Kidney tubule cell (primary cell): ENCODE measurements at regions not wholly inside any gene's neighbourhood (a gene's known extent, or its start where the extent isn't known, plus 50 kb on each side); places are given as distances from the start of the nearest gene placed in this dataset.
"Not testable (repeated sequence)": the region's sequence is repeated elsewhere in the genome, so short reads cannot be mapped to it uniquely, and the experiment has no call there.

Experiments used
- DNase-seq: peaks from one replicate; pipeline ENCODE4 v3.0.0-alpha.2; 2018; ENCODE audit warnings: low spot score

DNA sequence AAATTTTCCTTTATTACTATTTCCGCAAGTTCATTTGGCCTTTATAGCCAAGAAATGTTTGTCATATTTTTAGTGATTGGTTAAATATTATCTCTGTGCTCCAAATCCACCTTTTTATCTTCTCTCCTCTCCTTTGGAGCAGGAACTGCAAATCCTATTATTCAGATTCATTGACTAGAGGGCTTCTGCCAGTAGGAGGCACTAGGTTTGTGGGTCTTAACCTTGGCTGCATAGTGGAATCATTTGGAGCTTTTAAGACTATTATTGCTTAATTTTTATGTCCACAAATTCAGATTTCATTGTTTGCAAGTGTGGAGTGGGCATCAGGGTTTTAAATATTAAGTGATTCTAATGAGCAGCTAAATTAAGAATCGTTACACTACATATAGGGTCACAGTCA, 75.3 kb upstream of the SYT10 start:
- DNase-seq, result no peak

- DNase-seq, result no peak
Measured at GRCh38 chr12:33519566-33519965, 79.9 kb upstream of the SYT10 start.

- not testable (repeated sequence) for DNase-seq
Measured at GRCh38 chr12:33520505-33521302, 81.1 kb upstream of the SYT10 start.

- DNase-seq, result no peak
Measured at GRCh38 chr12:33529031-33529430, 89.4 kb upstream of the SYT10 start.

DNA sequence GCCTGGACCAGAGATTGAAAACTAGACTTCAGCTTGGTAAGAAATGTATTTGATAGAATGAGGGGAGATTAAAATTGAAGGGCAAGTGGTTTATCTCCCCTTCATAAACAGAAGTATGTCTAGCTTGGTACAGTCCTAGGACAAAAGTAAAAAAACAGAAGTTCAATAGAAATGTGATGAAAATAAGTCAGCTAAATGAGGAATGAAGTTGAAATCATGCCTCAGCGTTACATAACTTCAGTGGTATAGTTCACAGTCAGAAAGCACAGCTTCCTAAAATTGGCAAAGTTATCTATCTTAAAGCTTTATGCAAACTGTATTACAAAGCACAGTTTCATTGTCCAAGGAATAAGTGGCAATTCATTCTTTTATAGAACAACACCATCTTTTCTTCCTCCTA, 90.2 kb upstream of the SYT10 start:
- DNase-seq, result no peak

DNA sequence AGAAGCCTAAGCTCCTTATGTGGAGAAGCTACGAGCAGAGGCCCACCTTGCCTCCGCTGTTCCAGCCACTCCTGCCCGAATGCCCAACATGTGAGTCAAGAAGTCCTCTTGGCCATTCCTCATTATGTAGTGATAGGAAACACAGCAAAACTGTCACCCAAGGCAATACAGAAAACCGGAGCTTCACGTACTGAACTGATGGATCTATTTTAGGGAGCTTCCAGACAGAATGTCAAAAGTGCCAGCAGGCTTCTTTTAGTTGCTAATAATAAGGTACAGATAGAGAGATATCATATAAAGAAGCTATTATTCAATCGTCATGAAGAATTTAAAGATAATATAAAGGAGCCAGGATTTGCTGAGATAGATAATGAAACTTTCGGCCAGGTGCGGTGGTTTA, 91.6 kb upstream of the SYT10 start:
- DNase-seq, result no peak

DNA sequence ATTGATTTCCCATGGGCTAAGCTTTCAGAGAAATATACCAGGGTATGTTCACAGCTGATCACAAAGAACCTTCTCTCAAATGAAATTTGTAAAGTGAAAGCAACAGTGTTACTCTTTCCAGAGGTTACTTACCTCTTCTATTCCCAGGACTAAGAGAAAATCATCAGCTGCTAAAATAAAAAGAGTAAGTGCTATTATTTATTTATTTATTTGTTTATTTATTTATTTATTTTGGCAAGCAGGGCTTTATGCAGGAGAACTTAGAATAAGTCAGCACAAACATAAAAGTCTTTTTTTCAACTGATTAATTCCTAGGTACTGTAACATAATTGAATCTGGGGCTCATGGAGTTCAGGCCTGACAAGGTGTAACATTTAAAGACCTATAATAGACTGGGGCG, 93.9 kb upstream of the SYT10 start:
- no peak for DNase-seq

DNA sequence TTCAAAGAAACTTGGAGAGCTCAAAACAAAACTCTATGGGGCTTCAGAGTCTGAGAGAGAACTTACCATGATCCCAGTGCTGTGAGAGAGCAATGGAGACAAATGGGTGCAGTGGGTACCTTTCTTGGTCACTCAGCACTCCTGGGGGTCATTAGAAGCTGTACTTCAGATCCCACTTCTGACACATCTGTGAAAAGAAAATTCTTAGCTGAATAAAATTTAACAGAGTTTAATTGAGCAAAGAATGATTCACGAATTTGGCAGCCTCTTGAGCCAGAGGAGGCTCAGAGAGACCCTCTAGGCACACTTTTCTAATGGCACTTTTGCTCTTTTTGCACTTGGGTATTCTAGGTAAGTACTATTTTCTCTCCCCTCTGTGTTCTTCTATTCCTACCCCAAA, 96.8 kb upstream of the SYT10 start:
- DNase-seq, result peak; percentile 54

- no peak for DNase-seq
Measured at GRCh38 chr12:33546004-33546403, 106.4 kb upstream of the SYT10 start.

DNA sequence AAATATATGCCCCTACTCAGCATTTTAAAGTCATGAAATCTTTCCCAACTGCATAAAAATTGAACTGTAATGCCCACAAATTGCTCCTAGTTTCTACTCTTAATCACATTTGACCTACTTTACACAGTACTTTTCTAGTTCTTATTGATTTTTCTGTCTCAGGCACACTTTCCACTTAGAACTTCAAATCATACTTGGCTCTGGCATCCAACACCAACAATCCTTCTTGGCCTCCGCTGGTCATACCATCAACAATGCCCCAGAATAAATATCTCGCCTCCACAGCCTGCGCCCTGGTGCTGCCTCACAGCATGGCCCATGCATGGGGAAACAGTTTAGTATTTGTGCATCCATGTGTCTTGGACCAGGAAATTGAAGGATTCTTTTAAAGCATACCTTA, 107.5 kb upstream of the SYT10 start:
- no peak for DNase-seq

DNA sequence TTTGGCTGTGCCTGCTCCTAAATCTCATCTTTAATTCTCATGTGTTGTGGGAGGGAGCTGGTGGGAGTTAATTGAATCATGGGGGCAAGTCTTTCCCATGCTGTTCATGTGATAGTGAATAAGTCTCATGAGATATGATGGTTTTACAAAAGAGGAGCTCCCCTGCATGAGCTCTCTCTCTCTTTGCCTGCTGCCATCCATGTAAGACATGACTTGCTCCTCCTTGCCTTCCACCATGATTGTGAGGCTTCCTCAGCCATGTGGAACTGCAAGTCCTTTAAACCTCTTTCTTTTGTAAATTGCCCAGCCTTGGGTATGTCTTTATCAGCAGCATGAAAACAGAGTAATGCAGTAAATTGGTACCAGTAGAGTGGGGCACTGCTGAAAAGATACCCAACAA, 110.6 kb upstream of the SYT10 start:
- not testable (repeated sequence) for DNase-seq

GRCh38 chr12:33551006-33551405, 111.4 kb upstream of the SYT10 start:
- DNase-seq, result no peak

DNA sequence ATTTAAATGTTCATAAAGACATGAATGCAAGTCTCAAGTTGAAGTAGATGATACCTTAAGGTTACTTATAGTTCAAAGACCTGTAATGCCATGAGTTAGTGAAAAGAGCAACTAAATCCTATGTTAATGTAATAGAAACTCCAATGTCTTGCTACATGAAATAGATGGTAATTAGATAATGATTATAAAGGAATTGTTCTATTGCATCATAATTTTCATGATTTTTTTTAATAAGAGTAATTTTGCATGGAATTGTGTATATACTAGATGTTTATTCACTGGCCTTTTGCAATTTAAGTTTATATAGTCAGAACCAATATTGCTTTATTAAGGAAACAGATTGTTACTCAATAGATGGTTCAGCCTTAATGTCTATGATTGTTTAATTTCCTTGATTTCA, 115.5 kb upstream of the SYT10 start:
- DNase-seq, result no peak

GRCh38 chr12:33560653-33561208, 121.1 kb upstream of the SYT10 start:
- no peak for DNase-seq

DNA sequence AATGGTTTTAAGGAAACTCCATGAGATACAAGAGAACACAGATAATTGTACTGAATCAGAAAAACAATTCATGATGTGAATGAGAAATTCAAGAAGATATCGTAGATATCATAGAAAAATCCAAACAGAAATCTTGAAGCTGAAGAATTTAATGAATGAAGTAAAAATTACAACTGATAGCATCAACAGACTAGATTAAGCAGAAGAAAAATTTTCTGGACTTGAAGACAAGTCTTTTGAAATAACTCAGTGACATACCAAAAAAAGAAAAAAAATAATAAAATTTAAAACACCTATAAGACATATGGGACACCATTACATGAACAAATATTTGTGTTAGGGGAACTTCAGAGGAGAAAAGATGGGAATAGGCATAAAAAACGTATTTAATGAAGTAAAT, 122.8 kb upstream of the SYT10 start:
- DNase-seq, result no peak

GRCh38 chr12:33566403-33566802, 126.8 kb upstream of the SYT10 start:
- DNase-seq, result no peak

GRCh38 chr12:33575346-33575745, 135.7 kb upstream of the SYT10 start:
- no peak for DNase-seq

DNA sequence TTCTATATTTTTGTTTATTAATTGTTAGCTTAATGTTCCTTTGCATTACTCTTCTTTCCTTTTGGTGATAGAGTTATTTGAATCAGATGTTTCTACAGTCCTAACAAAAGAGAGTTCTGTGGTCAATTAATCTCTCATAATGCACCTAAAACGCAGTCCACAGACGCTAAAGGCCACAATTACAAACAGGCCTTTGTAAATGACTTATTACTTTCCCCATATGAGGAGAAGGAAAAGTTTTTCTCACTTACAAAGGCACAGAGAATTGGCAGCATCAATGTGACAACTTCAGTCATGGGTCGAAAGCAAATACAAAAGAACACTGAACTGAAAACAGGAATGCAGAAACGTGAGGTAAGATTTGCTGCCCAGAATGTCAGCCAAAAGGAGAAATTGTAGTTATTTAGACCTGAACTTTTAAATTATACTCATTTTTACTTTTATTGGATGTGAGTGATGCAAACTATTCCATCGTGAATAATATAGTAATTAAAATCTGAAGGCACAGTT, 142.0 kb upstream of the SYT10 start:
- DNase-seq, result no peak

DNA sequence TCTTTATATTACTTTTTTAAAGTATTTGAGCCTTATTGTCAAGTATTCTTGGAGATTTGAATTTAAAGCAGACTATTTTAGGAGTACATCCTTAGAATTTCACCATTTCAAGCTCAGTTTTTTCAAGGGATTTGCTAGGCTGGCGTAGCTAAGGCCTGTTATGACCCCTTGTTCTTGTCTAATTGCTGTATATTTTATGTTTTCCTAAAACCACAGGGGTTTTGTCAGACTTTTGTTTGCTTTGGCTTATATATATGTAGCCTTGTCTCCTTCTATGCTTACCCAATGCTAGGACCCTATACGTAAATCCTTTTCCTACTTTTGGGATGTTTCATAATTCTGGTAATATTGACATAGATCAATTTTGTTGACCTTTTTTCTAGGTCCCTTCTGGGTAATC, 147.0 kb upstream of the SYT10 start:
- DNase-seq, result no peak

DNA sequence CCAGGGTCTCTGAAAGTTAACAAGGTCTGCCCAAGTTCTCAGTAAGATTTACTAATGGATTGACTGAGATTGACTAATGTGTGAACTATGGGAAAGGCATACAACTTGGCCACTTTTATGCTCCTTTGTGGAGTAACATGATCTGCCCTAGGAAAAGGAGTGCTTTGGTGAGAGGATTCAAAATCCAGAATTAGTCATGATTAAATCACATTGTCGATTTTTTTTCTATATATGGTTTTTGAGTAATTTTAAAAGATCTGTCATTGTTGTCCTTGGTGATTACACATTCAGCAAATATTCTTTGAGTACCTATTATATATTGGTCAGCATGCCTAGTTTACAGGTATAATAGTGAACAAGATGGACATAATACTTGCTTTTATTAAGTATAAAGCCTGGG, 147.7 kb upstream of the SYT10 start:
- DNase-seq, result peak; percentile 26

DNA sequence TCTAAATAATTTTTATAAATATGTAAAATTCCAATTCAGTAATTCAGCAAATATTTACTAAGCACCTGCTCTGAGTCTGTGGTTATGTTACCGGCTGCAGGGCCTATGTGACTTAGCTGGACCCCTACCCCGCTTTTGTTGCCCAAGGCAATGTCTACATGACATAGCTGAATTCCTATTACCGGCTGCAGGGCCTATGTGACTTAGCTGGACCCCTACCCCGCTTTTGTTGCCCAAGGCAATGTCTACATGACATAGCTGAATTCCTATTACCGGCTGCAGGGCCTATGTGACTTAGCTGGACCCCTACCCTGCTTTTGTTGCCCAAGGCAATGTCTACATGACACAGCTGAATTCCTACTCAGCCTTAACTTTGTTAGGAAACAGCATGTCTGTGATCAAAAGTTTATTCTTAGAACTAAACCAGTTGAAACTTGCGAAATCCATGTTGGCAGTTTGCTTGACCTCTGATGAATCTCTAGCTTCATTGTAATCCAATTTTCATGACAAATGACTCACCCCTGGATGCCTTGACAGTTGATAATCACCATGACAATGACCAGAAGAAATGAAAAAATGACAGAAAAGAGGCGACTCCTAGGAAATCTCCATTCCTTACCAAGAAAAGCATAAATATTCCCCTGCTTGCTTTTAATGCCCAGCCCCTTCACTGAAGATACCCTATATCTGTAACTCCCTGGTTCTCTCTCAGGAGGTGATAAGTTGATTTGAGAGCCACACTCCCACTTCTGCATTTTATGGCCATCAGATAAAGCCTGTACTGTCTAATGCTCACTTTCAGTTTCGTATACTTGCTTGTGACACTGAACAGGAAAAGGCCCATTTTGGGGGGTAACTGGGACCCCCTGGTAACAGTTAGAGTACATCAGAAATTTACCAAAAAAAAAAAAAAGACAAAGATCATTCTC, 148.4 kb upstream of the SYT10 start:
- DNase-seq, result peak; percentile 33

DNA sequence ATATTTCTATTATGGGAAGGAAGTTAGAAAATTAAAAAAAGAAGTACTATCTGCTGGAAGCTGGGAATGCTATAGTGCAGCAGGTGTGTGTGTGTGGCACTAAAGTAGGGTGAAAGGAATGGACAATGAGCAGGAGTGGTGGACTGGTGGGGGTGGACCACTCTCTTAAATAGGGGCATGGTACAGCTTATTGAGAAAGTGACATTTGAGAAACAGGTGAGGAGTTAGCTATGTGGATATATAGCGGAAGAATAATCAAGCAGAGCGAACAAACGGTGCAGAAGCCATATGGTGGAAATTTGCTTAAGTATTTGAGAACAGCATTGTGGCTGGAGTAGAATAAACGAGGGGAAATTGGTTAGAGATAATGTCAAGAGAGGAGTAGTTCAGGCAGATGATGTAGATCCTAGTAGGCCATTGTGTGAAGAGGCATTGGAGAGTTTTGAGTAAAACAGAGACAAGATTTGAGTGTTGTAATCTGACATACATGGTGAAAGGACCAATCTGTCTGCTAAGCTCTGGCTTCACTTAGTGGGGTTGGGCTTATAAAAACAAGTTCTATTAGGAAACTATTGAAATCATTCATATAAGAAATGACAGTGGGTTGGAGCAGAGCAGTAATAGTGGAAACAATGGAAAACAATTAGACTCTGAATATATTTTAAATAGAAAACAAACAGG, 149.2 kb upstream of the SYT10 start:
- no peak for DNase-seq
